ENCODE measurements at regions not wholly inside any gene's neighbourhood (a gene's known extent, or its start where the extent isn't known, plus 50 kb on each side); places are given as distances from the start of the nearest gene placed in this dataset.

DNA sequence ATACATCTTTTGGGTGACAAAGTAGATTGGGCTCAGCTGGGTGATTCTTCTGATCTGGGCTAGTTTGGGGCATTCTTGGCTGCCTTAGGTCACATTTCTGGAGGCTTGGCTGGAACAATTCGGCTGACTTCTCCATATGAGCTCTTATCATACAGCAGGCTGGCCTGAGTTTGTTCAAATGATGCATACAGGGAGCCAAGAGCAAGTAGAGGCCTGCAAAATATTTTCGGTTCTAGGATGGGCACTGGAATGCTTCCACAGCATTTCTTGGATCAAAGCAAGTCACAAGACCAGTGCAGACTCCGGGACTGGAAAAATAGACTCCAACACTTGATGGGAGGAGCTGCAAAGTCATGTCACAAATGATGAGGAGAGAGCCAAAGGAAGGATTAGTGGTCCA, 98.4 kb downstream of the SCG2 start:
- no peak overlapping the region for H3K4me3 ChIP-seq
- DNase-seq: no peak

DNA sequence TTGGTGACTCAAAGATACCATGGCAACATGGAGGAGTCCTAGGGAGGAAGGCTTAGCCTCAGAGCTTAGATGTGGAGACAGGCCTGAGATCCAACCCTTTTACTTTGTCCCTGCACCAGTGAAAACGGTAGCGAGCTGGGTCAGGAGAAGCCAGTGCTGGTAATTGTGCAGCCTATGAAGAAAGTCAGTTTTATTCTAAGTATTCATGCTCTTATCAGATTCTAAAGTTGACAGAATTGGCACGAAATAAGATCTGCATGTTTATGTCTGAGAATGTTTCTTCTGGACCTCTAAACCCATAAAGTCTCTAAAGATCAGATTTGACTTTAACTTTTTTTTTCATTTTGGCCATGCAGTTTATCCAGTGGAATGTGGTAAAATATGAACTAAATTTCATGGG, 93.8 kb downstream of the SCG2 start:
- H3K9ac ChIP-seq (ENCODE audit: insufficient read depth in 1 of 2, low read length in 2 of 2): no peak overlapping the region
- no peak overlapping the region for H3K4me3 ChIP-seq
- ATAC-seq (ENCODE audit: insufficient read depth, low FRiP score) (no peak), DNase-seq (peak in 1 of 3 donors; percentile 8)
- no peak overlapping the region for H3K27ac ChIP-seq (ENCODE audit: low read depth in 1 of 2, low read length in 1 of 2)
- peaks cover 0 to 6% (median 0%) of the 10 kb centered on the region in 3 donors for H3K27me3 ChIP-seq (ENCODE audit: control insufficient read depth in 3 of 3, insufficient read depth in 3 of 3, low read length in 2 of 3)
- H3K36me3 ChIP-seq (ENCODE audit: control insufficient read depth in 4 of 4, insufficient read depth in 4 of 4, low read length in 4 of 4): no peaks in the 10 kb centered on the region
- peaks cover 0 to 5% (median 0%) of the 10 kb centered on the region in 4 donors for H3K9me3 ChIP-seq (ENCODE audit: control insufficient read depth in 4 of 4, insufficient read depth in 3 of 4, low read length in 3 of 4)
- WGBS, 2 donors: 65 to 83% methylated on average over 3 of the region's 3 CpGs
- H3K4me1 ChIP-seq (ENCODE audit: control insufficient read depth in 5 of 5, insufficient read depth in 5 of 5, low read length in 5 of 5): no peaks in the 10 kb centered on the region
- TF ChIP-seq, protein P1, sequence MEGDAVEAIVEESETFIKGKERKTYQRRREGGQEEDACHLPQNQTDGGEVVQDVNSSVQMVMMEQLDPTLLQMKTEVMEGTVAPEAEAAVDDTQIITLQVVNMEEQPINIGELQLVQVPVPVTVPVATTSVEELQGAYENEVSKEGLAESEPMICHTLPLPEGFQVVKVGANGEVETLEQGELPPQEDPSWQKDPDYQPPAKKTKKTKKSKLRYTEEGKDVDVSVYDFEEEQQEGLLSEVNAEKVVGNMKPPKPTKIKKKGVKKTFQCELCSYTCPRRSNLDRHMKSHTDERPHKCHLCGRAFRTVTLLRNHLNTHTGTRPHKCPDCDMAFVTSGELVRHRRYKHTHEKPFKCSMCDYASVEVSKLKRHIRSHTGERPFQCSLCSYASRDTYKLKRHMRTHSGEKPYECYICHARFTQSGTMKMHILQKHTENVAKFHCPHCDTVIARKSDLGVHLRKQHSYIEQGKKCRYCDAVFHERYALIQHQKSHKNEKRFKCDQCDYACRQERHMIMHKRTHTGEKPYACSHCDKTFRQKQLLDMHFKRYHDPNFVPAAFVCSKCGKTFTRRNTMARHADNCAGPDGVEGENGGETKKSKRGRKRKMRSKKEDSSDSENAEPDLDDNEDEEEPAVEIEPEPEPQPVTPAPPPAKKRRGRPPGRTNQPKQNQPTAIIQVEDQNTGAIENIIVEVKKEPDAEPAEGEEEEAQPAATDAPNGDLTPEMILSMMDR (IDR thresholded peaks at IDR 0.05; ENCODE audit: control extremely low read depth, extremely low read depth): no peak

More for the DNA sequence above, 98.4 kb downstream of the SCG2 start:
- H3K36me3 ChIP-seq (ENCODE audit: control insufficient read depth in 4 of 4, insufficient read depth in 4 of 4, low read length in 4 of 4): no peaks in the 10 kb centered on the region
- H3K27me3 ChIP-seq (ENCODE audit: control insufficient read depth in 3 of 3, insufficient read depth in 3 of 3, low read length in 2 of 3): no peaks in the 10 kb centered on the region
- no peak overlapping the region for H3K9ac ChIP-seq (ENCODE audit: insufficient read depth in 1 of 2, low read length in 2 of 2)
- H3K9me3 ChIP-seq (ENCODE audit: control insufficient read depth in 4 of 4, insufficient read depth in 3 of 4, low read length in 3 of 4): peaks cover 0 to 5% (median 0%) of the 10 kb centered on the region in 4 donors
- TF ChIP-seq, protein P1 (IDR thresholded peaks at IDR 0.05; ENCODE audit: control extremely low read depth, extremely low read depth): no peak
- H3K4me1 ChIP-seq (ENCODE audit: control insufficient read depth in 5 of 5, insufficient read depth in 5 of 5, low read length in 5 of 5): no peaks in the 10 kb centered on the region
- no peak for ATAC-seq (ENCODE audit: insufficient read depth, low FRiP score)
- 73 to 80% methylated on average over 3 of the region's 3 CpGs for WGBS, 2 donors
- no peak overlapping the region for H3K27ac ChIP-seq (ENCODE audit: low read depth in 1 of 2, low read length in 1 of 2)

DNA sequence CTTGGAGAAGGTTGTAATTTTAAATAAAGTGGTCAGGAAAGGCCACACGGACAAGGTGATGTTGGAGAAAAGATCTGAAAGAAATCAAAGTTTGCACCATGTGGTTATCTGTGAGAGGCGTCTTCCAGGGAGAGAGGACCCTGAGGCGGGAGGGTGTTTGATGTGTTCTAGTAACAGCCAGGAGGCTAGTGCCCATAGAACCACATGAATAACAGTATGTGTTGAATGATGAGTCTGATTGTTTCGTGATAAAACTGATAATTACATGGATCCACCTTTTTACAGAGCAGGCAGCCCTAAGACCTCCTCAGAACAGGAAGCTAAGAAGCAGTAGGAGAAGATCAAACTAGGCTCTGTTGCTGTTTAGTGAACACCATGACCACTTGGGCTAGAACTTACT, 91.4 kb downstream of the SCG2 start:
- H3K4me1 ChIP-seq (ENCODE audit: control insufficient read depth in 5 of 5, insufficient read depth in 5 of 5, low read length in 5 of 5): no peaks in the 10 kb centered on the region
- H3K4me3 ChIP-seq: no peak overlapping the region
- ATAC-seq (ENCODE audit: insufficient read depth, low FRiP score) (no peak), DNase-seq (no peak)
- peaks cover 0 to 3% (median 0%) of the 10 kb centered on the region in 4 donors for H3K9me3 ChIP-seq (ENCODE audit: control insufficient read depth in 4 of 4, insufficient read depth in 3 of 4, low read length in 3 of 4)
- H3K27me3 ChIP-seq (ENCODE audit: control insufficient read depth in 3 of 3, insufficient read depth in 3 of 3, low read length in 2 of 3): peaks cover 0 to 6% (median 0%) of the 10 kb centered on the region in 3 donors
- no peaks in the 10 kb centered on the region for H3K36me3 ChIP-seq (ENCODE audit: control insufficient read depth in 4 of 4, insufficient read depth in 4 of 4, low read length in 4 of 4)
- TF ChIP-seq, protein P1 (IDR thresholded peaks at IDR 0.05; ENCODE audit: control extremely low read depth, extremely low read depth): no peak
- WGBS, 2 donors: 55 to 83% methylated on average over 4 of the region's 4 CpGs
- no peak overlapping the region for H3K9ac ChIP-seq (ENCODE audit: insufficient read depth in 1 of 2, low read length in 2 of 2)
- H3K27ac ChIP-seq (ENCODE audit: low read depth in 1 of 2, low read length in 1 of 2): no peak overlapping the region

DNA sequence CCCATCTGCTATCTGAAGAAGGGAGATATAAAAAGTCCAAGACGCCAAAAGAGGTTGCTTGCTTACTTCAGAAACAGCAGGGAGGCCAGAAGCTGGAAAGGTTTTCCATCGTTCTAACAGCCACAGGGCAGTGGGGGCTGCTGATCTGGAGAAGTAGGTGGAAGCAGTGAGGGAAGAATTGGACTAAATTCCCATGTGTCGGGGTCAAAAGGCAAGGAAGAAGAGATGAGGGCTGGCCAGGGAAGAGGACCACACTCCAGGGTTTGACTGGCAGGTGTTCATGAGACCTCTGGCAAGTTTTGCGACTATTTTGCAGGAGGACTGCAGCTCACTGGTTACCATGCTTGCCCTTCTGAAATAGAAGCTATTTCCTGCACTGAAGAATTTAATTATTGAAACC, 91.0 kb downstream of the SCG2 start:
- ATAC-seq (ENCODE audit: insufficient read depth, low FRiP score) (no peak), DNase-seq (no peak)
- H3K9ac ChIP-seq (ENCODE audit: insufficient read depth in 1 of 2, low read length in 2 of 2): no peak overlapping the region
- no peaks in the 10 kb centered on the region for H3K9me3 ChIP-seq (ENCODE audit: control insufficient read depth in 4 of 4, insufficient read depth in 3 of 4, low read length in 3 of 4)
- H3K4me3 ChIP-seq: no peak overlapping the region
- TF ChIP-seq, protein P1 (IDR thresholded peaks at IDR 0.05; ENCODE audit: control extremely low read depth, extremely low read depth): no peak
- H3K4me1 ChIP-seq (ENCODE audit: control insufficient read depth in 5 of 5, insufficient read depth in 5 of 5, low read length in 5 of 5): no peaks in the 10 kb centered on the region
- no peak overlapping the region for H3K27ac ChIP-seq (ENCODE audit: low read depth in 1 of 2, low read length in 1 of 2)
- WGBS, 2 donors: 70 to 81% methylated on average over 4 of the region's 4 CpGs
- H3K27me3 ChIP-seq (ENCODE audit: control insufficient read depth in 3 of 3, insufficient read depth in 3 of 3, low read length in 2 of 3): peaks cover 0 to 6% (median 0%) of the 10 kb centered on the region in 3 donors
- H3K36me3 ChIP-seq (ENCODE audit: control insufficient read depth in 4 of 4, insufficient read depth in 4 of 4, low read length in 4 of 4): no peaks in the 10 kb centered on the region

Measured in lung (tissue), 11 donors.